ENCODE measurements at regions not wholly inside any gene's neighbourhood (a gene's known extent, or its start where the extent isn't known, plus 50 kb on each side); places are given as distances from the start of the nearest gene placed in this dataset.

DNA sequence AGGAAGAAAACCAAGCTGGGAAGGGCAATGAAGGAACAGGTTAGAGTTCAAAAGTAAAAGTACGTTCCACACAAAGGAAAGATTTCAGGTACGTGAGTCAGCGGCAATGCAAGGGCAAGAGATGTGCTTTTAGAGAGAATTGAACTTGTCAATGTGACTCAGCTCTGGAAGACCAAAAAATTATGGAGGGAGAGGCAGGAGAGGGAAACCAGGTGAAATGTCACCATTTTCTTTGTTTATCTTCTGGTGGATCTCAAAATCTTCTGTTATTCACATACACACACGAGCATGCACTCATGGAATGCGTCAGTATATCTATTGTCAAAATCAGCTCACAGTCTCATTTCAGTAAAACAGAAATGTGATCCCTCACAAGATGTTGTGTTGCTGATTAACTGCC, 148.8 kb upstream of the RFX3 start:
- no peak for TF ChIP-seq CTCF (conservative IDR thresholded peaks at IDR 0.05)
- TF ChIP-seq ZFX (IDR thresholded peaks at IDR 0.05) = no peak
